ENCODE measurements at regions not wholly inside any gene's neighbourhood (a gene's known extent, or its start where the extent isn't known, plus 50 kb on each side); places are given as distances from the start of the nearest gene placed in this dataset.

GRCh38 chr11:38013157-38013556, 1415.1 kb upstream of the RAG2 start:
- TF ChIP-seq CTCF (IDR thresholded peaks at IDR 0.05) (no peak), POLR2A (IDR thresholded peaks at IDR 0.05) (no peak)
